BJ (cell line): ENCODE measurements at regions not wholly inside any gene's neighbourhood (a gene's known extent, or its start where the extent isn't known, plus 50 kb on each side); places are given as distances from the start of the nearest gene placed in this dataset.
"Not testable (repeated sequence)": the region's sequence is repeated elsewhere in the genome, so short reads cannot be mapped to it uniquely, and the experiment has no call there.

Experiments
- CTCF ChIA-PET: fragments of 350-600 bp; formaldehyde crosslinking; extraction: SDS; loops from one replicate; lab custom pipeline; 2021; ENCODE audit warnings: antibody characterized with exemption, inconsistent platforms; lab: Yijun Ruan, JAX
- POLR2A ChIA-PET: fragments of 300-600 bp; sonication (Branson Sonifier 250); formaldehyde crosslinking; extraction: SDS; loops from one replicate; lab custom pipeline; 2021; ENCODE audit warnings: antibody characterized with exemption; lab: Charles Lee
- DNase-seq: peaks from one replicate; pipeline ENCODE4 v3.0.0-alpha.2; 2011; ENCODE audit warnings: low read depth
- H3K27me3 ChIP-seq: 2 replicates; pipeline ENCODE4 v1.6.0; 2011; ENCODE audit warnings: low read length; ENCODE audit not compliant: control insufficient read depth, insufficient read depth
- H3K36me3 ChIP-seq: 2 replicates; pipeline ENCODE4 v1.5.1; 2011; ENCODE audit warnings: low read length; ENCODE audit not compliant: control insufficient read depth, insufficient read depth
- H3K4me3 ChIP-seq: 2 replicates; pipeline ENCODE4 v1.5.1; 2011; ENCODE audit warnings: low read depth, mild to moderate bottlenecking, control low read depth, low read length
- TF ChIP-seq, protein P1 (sequence below): IDR thresholded peaks from 2 replicates; pipeline ENCODE4 v1.5.1; 2011; ENCODE audit warnings: low read depth, mild to moderate bottlenecking, control low read depth, inconsistent platforms, low read length, moderate library complexity; ENCODE audit not compliant: insufficient read depth

DNA sequence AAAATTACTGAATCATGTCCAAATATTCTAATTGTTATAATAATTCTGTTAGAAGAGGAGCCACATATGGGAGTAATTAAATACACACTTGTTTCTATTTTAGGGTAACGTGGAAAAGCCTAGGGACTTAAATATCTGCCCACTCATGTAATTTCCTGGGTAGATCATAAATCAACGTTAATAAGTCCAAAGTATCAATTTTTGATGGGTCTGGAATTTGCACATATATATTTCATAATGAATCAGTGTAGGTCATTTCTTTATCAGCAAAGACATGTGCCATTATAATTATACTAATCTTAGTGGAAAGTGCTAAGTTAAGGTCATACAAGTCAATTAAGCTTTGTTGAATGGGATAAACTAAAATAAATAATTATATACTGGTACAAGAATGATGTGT lies 346.2 kb downstream of the ZBBX start:
- DNase-seq, result no peak
- H3K4me3 ChIP-seq, result no peak overlapping the region
- ChIA-PET POLR2A (no interaction called here), CTCF (no interaction called here)
- TF ChIP-seq, protein P1, sequence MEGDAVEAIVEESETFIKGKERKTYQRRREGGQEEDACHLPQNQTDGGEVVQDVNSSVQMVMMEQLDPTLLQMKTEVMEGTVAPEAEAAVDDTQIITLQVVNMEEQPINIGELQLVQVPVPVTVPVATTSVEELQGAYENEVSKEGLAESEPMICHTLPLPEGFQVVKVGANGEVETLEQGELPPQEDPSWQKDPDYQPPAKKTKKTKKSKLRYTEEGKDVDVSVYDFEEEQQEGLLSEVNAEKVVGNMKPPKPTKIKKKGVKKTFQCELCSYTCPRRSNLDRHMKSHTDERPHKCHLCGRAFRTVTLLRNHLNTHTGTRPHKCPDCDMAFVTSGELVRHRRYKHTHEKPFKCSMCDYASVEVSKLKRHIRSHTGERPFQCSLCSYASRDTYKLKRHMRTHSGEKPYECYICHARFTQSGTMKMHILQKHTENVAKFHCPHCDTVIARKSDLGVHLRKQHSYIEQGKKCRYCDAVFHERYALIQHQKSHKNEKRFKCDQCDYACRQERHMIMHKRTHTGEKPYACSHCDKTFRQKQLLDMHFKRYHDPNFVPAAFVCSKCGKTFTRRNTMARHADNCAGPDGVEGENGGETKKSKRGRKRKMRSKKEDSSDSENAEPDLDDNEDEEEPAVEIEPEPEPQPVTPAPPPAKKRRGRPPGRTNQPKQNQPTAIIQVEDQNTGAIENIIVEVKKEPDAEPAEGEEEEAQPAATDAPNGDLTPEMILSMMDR, result no peak
- no peaks in the 10 kb centered on the region for H3K36me3 ChIP-seq
- no peaks in the 10 kb centered on the region for H3K27me3 ChIP-seq

DNA sequence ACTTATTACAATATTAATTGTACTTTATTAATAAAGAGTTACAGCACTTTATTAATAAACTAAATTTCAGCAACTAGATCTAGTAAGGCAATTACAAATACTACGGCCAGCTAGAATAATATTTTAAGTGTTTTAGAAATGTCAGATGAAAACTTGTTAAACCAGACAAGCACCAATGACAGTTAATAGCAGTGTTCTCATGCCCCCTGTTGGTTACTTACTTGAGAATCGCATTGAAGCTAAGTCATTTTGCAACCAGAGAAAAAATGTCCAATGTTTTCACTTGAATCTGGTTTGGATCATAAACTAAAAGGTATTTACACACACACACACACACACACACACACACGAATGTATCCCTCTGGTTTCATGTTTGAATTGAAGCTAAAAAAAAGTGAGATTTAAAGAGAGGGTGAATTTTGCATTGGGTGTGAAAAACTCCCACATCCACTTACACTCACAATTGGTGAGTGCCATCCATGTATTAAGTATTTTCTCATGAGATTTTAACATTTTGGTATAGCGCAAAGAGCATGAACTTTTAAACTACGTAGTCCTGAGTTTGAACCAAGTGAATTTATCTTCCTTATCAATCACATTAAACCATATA lies 347.7 kb downstream of the ZBBX start:
- TF ChIP-seq, protein P1, result no peak
- no peaks in the 10 kb centered on the region for H3K36me3 ChIP-seq
- no peaks in the 10 kb centered on the region for H3K27me3 ChIP-seq
- DNase-seq, result no peak
- CTCF ChIA-PET, result no interaction called here
- POLR2A ChIA-PET, result no interaction called here
- no peak overlapping the region for H3K4me3 ChIP-seq

DNA sequence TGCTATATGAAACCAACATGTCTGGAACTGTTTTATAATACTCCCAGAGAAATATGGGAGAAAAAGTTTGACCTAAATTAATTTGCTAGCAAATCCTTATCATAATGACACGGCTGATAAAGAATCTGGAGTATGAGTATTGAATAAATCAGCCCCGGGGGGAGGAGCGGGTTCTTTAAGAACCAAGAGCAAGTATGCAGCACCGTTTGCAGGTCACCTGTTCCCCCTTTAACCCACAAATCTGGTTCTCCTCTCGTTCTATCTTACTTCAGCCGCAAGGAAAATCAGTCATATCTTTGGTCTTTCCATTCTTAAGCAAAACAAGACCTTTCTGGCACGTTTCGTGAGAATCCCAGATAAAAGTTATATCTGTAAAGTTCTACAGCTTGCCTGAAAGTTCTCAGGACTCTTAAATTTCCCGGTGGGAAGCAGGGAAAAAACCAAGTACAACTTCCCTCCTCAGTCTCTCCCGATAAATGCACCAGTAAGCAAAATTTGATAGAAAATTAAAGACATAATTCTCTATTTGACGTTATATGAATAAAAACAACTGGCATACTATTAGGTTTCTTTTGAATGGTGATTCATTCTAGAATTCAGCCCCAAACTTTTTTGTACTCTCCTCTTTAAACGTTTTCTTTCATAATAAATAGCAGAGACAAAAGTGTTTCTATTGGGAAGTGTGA lies 348.6 kb downstream of the ZBBX start:
- no peak for DNase-seq
- H3K36me3 ChIP-seq, result no peaks in the 10 kb centered on the region
- CTCF ChIA-PET, result no interaction called here
- POLR2A ChIA-PET, result no interaction called here
- TF ChIP-seq, protein P1, result no peak
- no peak overlapping the region for H3K4me3 ChIP-seq
- no peaks in the 10 kb centered on the region for H3K27me3 ChIP-seq

DNA sequence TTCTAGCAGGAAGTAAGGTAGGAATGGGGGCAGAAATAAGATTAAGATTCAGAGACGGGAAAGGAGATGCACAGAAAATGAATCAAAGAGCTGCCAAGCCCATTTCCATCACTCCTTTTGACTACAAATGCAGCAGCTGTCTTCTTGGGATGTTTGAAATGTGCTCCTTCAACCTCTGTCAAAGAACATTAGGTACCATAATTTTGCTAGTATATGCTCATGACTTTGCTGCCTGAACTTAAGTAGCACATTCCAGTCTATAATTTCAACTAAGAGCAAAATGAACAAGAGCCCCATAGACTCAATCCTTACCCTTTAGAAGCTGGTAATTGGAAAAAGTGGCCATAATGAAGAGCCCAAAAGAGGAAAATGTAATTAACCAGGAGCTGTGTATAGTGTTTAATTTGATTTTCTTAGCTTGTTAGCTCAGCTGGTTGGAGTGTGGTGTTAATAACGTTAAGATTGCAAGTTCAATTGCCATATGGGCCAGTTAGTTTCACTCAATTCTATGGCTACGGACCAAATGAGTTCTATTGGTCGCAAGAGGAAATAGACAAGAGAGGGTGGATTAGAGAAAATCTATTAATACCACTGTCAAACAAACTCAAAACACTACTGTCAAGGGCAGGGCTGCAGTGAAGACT lies 349.9 kb downstream of the ZBBX start:
- TF ChIP-seq, protein P1, result no peak
- Histone ChIP-seq H3K36me3 (no peaks in the 10 kb centered on the region), H3K4me3 (no peak overlapping the region), H3K27me3 (no peaks in the 10 kb centered on the region)
- ChIA-PET POLR2A (no interaction called here), CTCF (no interaction called here)
- DNase-seq, result no peak

DNA sequence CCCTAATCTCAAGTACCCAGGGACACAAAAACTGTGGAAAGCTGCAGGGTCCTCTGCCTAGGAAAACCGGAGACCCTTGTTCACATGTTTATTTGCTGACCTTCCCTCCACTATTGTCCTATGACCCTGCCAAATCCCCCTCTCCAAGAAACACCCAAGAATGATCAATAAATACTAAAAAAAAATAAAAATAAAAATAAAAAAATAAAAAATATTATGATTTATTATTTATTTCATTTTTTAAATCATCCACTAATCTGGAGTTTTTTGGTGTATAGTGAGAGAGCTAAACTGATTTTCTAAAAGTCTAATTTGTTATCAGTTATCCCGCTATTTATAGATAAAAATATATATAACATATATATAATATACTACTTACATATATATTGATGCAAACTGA lies 360.6 kb downstream of the ZBBX start:
- H3K4me3 ChIP-seq, POLR2A ChIA-PET, CTCF ChIA-PET, DNase-seq, H3K27me3 ChIP-seq, H3K36me3 ChIP-seq: not testable (repeated sequence)

DNA sequence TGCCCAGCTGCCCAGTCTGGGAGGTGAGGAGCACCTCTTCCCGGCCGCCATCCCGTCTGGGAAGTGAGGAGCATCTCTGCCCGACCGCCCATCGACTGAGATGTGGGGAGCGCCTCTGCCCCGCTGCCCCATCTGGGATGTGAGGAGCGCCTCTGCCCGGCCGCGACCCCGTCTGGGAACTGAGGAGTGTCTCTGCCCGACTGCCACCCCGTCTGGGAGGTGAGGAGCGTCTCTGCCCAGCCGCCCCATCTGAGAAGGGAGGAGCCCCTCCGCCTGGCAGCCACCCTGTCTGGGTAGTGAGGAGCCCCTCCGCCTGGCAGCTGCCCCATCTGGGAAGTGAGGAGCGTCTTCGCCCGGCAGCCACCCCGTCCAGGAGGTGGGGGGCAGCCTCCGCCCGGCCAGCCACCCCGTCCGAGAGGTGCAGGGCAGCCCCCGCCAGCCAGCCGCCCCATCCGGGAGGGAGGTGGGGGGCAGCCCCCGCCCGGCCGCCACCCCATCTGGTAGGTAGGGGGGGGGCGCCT lies 361.4 kb downstream of the ZBBX start:
- H3K27me3 ChIP-seq, CTCF ChIA-PET, H3K4me3 ChIP-seq, POLR2A ChIA-PET, DNase-seq, H3K36me3 ChIP-seq: not testable (repeated sequence)
